Neural cell (in vitro differentiated cells): ENCODE measurements at regions not wholly inside any gene's neighbourhood (a gene's known extent, or its start where the extent isn't known, plus 50 kb on each side); places are given as distances from the start of the nearest gene placed in this dataset.

Source experiments
- EP300 ChIP-seq: fragments of 450-650 bp; conservative IDR thresholded peaks from 2 replicates; pipeline ENCODE4 v1.6.1; 2014; ENCODE audit warnings: antibody characterized with exemption, mild to moderate bottlenecking, moderate library complexity; ENCODE audit not compliant: poor library complexity, severe bottlenecking
- EZH2 ChIP-seq: fragments of 200-600, 300-800 bp; shearing (Covaris generic), sonication (generic); IDR thresholded peaks from 2 replicates; pipeline ENCODE4 v1.6.1; 2014; ENCODE audit warnings: antibody characterized with exemption, low read length, borderline replicate concordance, mild to moderate bottlenecking; ENCODE audit not compliant: insufficient read depth, poor library complexity, severe bottlenecking
- RAD21 ChIP-seq: fragments of 450-650 bp; conservative IDR thresholded peaks from 2 replicates; pipeline ENCODE4 v1.6.1; 2014; ENCODE audit warnings: antibody characterized with exemption, mild to moderate bottlenecking, moderate library complexity
- SMC3 ChIP-seq: fragments of 450-650 bp; conservative IDR thresholded peaks from 2 replicates; pipeline ENCODE4 v1.6.1; 2014; ENCODE audit warnings: antibody characterized with exemption, mild to moderate bottlenecking, moderate library complexity; ENCODE audit not compliant: poor library complexity
- TF ChIP-seq, protein P1 (sequence below): fragments of 450-650 bp; IDR thresholded peaks from 2 replicates; pipeline ENCODE4 v1.5.1; 2014; ENCODE audit warnings: antibody characterized with exemption, mild to moderate bottlenecking, moderate library complexity; ENCODE audit not compliant: poor library complexity, severe bottlenecking

DNA sequence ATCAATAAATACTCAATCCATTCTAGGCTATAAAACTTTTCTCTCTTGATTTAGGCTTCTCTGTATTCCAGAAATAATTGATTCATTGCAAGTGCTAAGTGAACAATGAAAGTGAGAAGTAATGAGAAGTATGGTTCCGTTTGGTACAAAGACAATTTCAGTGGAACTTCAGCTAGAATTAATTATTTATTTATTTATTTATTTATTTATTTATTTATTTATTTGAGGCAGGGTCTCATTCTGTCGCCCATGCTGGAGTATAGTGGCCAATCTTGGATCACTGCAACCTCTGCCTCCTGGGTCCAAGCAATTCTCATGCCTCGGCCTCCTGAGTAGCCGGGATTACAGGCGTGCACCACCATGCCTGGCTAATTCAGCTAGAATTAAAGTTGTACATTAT lies 262.1 kb downstream of the B3GLCT start:
- no peak for TF ChIP-seq SMC3
- TF ChIP-seq, protein P1, sequence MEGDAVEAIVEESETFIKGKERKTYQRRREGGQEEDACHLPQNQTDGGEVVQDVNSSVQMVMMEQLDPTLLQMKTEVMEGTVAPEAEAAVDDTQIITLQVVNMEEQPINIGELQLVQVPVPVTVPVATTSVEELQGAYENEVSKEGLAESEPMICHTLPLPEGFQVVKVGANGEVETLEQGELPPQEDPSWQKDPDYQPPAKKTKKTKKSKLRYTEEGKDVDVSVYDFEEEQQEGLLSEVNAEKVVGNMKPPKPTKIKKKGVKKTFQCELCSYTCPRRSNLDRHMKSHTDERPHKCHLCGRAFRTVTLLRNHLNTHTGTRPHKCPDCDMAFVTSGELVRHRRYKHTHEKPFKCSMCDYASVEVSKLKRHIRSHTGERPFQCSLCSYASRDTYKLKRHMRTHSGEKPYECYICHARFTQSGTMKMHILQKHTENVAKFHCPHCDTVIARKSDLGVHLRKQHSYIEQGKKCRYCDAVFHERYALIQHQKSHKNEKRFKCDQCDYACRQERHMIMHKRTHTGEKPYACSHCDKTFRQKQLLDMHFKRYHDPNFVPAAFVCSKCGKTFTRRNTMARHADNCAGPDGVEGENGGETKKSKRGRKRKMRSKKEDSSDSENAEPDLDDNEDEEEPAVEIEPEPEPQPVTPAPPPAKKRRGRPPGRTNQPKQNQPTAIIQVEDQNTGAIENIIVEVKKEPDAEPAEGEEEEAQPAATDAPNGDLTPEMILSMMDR: no peak
- no peak for TF ChIP-seq EZH2
- TF ChIP-seq EP300: no peak
- no peak for TF ChIP-seq RAD21
